ENCODE measurements at regions not wholly inside any gene's neighbourhood (a gene's known extent, or its start where the extent isn't known, plus 50 kb on each side); places are given as distances from the start of the nearest gene placed in this dataset.

- TF ChIP-seq CTCF (IDR thresholded peaks at IDR 0.05) (no peak), EP300 (IDR thresholded peaks at IDR 0.05) (no peak)
Observed at GRCh38 chr13:63901630-63902029, 2486.0 kb upstream of the PCDH20 start.

Measured in gastroesophageal sphincter (tissue), 3 donors.